Activated T-helper 1 cell treated with anti-CD3 and anti-CD28 coated beads, Interleukin-12 subunit alpha, Interleukin-12 subunit beta, Interleukin-2, Interleukin-4 antibody, amounts not matched to agents 30 ng/mL and 10 ng/mL and 1 ng/mL, durations not matched to agents 14 hours and 24 hours and 36 hours (primary cell): ENCODE measurements at regions not wholly inside any gene's neighbourhood (a gene's known extent, or its start where the extent isn't known, plus 50 kb on each side); places are given as distances from the start of the nearest gene placed in this dataset.

Experiments
- DNase-seq: peaks from one replicate; pipeline ENCODE4 v3.0.0; 2021; ENCODE audit warnings: low spot score
- H3K27ac Mint-ChIP-seq: one replicate; pipeline ENCODE4 v1.8.0; 2021; ENCODE audit warnings: mild to moderate bottlenecking, mixed read lengths
- H3K27me3 Mint-ChIP-seq: one replicate; pipeline ENCODE4 v1.8.0; 2022; ENCODE audit warnings: mild to moderate bottlenecking, moderate library complexity, mixed read lengths; ENCODE audit not compliant: insufficient read depth
- H3K36me3 Mint-ChIP-seq: one replicate; pipeline ENCODE4 v1.8.0; 2021; ENCODE audit warnings: low read depth, mixed read lengths
- H3K4me1 Mint-ChIP-seq: one replicate; pipeline ENCODE4 v1.8.0; 2021; ENCODE audit warnings: low read depth, mixed read lengths
- H3K4me3 Mint-ChIP-seq: one replicate; pipeline ENCODE4 v1.8.0; 2021; ENCODE audit warnings: mild to moderate bottlenecking, moderate library complexity, mixed read lengths
- H3K9me3 Mint-ChIP-seq: one replicate; pipeline ENCODE4 v1.8.0; 2021; ENCODE audit warnings: mixed read lengths
- intact Hi-C: fragments of 100-400 bp; cut with micrococcal nuclease; formaldehyde crosslinking; loops from one replicate; pipeline ENCODE4 v1.15.1; 2024

DNA sequence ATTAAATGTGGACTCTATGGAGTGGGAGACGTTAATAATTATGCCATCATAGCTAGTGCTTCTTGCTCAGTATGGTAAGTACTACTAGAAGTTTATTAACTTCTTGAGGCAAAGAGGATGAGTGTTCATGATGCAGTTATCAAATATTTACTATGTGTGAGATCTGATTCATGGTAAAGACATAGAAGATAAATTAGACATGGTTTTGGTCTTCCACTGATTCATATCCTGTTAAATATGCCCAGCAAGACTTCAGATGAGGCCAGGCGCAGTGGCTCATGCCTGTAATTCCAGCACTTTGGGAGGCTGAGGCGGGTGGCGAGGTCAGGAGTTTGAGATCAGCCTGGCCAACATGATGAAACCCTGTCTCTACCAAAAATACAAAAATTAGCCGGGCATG is 547.1 kb upstream of the ANKRD30A start:
- H3K27ac Mint-ChIP-seq, result no peak overlapping the region
- H3K4me3 Mint-ChIP-seq, result no peak overlapping the region
- H3K9me3 Mint-ChIP-seq, result peaks cover 24% of the 10 kb centered on the region
- no peaks in the 10 kb centered on the region for H3K27me3 Mint-ChIP-seq
- no peak for DNase-seq
- H3K4me1 Mint-ChIP-seq, result no peaks in the 10 kb centered on the region
- no peaks in the 10 kb centered on the region for H3K36me3 Mint-ChIP-seq
- intact Hi-C loops, result no loop called here

DNA sequence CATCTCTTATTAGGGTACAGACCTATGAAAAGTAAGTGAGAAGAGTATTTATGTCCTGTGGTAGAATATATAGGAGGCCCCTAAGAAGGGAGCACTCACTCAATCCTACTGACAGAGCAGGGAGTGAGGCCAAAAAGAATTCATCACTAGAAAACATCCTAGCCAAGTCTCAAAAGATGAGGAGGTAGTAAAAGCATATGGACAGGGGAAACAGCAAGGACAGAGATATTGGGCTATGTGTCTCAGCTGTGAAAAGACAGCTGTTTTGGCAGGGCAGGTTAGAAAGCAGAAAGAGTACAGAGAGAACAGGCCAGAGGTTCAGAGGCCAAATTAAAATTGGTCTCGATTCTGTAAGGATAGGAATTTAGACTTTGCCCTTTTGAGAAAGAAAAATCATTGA is 548.3 kb upstream of the ANKRD30A start:
- no peak for DNase-seq
- peaks cover 24% of the 10 kb centered on the region for H3K9me3 Mint-ChIP-seq
- H3K36me3 Mint-ChIP-seq, result no peaks in the 10 kb centered on the region
- H3K27me3 Mint-ChIP-seq, result no peaks in the 10 kb centered on the region
- H3K4me1 Mint-ChIP-seq, result no peaks in the 10 kb centered on the region
- no peak overlapping the region for H3K27ac Mint-ChIP-seq
- H3K4me3 Mint-ChIP-seq, result no peak overlapping the region
- intact Hi-C loops, result no loop called here

DNA sequence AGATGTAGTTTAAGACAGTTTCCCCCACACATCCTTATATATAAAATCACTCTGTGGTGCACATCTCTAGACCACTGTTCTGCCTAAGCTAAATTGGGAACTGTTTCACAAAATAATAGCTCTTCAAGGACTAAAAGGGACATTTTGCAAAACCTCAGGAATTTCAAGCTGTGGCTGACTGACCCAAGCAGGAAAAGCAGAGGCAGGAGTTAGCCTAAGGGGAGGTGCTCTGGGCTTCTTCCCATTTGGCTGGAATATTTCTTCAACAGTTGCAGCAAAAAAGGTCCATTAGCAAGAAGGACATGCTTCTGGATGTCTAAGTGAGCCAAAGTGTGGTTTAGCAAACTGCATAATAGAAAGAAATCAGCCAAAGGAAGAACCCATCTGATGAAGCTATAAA is 551.2 kb upstream of the ANKRD30A start:
- Mint-ChIP-seq H3K36me3 (no peaks in the 10 kb centered on the region), H3K4me3 (no peak overlapping the region), H3K27ac (no peak overlapping the region), H3K4me1 (no peaks in the 10 kb centered on the region), H3K27me3 (no peaks in the 10 kb centered on the region), H3K9me3 (peaks cover 7% of the 10 kb centered on the region)
- no peak for DNase-seq
- intact Hi-C loops, result no loop called here

DNA sequence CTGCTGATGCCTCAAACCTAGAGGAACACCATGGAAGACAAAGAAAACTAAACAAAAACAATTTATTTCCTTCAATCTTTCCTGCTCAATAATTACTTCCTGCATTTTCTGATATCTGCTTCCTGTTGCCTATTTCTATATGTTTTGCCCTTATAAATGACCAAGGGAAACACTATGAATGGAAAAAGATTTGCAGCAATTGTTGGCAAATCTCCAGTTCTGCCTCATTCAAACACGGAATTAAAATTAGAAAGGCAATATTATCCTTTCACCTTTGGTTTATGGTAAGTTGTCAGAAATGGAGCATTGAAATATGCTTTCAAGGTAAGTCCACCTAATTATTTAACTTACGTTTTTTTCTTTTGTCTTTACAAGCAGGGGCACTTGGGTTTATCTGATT is 552.2 kb upstream of the ANKRD30A start:
- Mint-ChIP-seq H3K27ac (no peak overlapping the region), H3K27me3 (no peaks in the 10 kb centered on the region), H3K4me1 (no peaks in the 10 kb centered on the region), H3K36me3 (no peaks in the 10 kb centered on the region), H3K4me3 (no peak overlapping the region), H3K9me3 (peaks cover 6% of the 10 kb centered on the region)
- intact Hi-C loops, result no loop called here
- no peak for DNase-seq

DNA sequence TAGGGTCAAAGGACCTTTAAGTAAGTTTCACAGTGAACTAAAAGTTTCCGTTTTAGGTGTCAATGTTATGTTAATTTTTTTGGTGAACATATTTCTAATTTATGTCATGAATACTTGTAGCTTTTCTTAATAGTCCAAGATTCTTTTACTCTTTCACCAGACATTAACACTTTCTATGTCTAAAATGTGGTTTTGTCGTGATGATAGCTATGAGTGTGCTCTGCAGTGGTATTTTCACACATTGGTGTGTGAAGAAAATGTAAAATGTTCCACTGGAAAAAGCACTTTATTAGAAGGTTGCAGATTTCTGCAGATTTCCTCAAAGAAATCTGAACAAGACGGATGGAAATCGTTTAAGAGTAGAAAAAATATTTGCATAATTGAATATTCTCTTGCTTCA is 561.0 kb upstream of the ANKRD30A start:
- H3K9me3 Mint-ChIP-seq, result peaks cover 11% of the 10 kb centered on the region
- no peaks in the 10 kb centered on the region for H3K27me3 Mint-ChIP-seq
- intact Hi-C loops, result no loop called here
- H3K4me1 Mint-ChIP-seq, result no peaks in the 10 kb centered on the region
- no peaks in the 10 kb centered on the region for H3K36me3 Mint-ChIP-seq
- no peak for DNase-seq
- no peak overlapping the region for H3K4me3 Mint-ChIP-seq
- H3K27ac Mint-ChIP-seq, result no peak overlapping the region

DNA sequence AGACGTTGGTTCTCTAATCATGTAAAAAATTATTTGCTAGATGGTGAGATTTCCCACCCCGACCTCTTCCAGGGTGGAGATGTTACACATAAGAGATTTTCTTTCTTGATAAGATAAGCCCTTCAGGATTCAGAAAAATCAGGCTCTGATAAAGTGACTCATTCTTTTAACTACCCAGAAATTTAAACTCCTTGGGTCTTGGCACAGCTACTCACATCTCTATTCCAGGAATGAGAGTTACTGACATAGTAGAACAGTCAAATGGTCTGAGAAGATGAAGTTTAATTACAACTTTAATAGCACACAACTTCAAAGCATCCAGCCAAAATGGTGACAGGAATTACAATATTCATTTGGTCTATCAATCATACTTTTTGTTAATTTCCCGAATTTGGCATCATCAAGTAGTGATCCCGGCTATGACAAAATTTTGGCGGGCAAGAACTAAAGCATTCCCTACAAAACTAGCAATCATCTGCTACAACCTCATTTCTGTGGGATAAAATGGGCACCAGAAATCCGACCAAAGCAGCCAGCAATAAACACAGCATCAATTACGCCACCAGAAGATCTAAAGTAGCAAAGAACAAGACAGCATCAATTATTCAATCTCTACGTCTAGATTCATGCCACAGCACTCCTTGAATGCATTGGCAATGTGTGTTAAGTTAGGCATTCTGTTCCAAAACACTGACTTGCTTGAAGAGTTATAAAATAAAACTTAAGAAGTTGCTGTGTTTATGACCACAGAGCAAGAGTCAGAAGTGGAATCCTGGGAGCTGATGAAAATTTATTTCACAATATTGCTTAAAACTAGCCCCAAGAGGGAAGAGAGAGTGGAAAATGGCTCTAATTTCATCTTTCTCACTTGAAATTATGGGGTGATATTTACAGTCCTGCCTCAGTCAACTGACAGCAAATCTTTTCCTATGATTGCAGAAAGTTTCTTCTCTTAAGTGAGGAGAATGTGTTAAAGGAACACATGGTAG is 565.7 kb upstream of the ANKRD30A start:
- no peaks in the 10 kb centered on the region for H3K27me3 Mint-ChIP-seq
- no peak overlapping the region for H3K4me3 Mint-ChIP-seq
- no peak for DNase-seq
- H3K9me3 Mint-ChIP-seq, result no peaks in the 10 kb centered on the region
- no peaks in the 10 kb centered on the region for H3K36me3 Mint-ChIP-seq
- H3K27ac Mint-ChIP-seq, result no peak overlapping the region
- intact Hi-C loops, result no loop called here
- no peaks in the 10 kb centered on the region for H3K4me1 Mint-ChIP-seq

DNA sequence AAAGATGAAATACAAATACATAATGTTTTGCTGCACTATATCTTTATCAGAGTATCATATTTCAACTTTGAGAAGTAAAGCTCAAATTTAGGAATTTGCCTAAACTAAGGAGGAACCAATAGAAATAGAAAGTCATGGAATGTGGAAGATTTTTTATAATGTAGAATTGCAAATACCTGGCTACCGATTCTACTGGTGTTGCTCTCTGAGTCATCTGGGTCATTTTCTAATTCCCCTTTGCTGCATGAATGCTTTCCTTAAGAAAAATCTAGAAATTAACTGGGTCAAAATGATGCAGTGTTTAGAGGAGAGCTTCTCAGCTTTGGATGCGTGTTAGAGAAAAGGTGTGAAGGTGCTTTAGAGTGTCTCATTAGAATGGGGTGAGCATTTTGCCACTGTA is 568.9 kb upstream of the ANKRD30A start:
- Mint-ChIP-seq H3K36me3 (no peaks in the 10 kb centered on the region), H3K27me3 (no peaks in the 10 kb centered on the region), H3K4me3 (no peak overlapping the region), H3K27ac (no peak overlapping the region), H3K4me1 (no peaks in the 10 kb centered on the region), H3K9me3 (peaks cover 6% of the 10 kb centered on the region)
- DNase-seq, result no peak
- intact Hi-C loops, result no loop called here

DNA sequence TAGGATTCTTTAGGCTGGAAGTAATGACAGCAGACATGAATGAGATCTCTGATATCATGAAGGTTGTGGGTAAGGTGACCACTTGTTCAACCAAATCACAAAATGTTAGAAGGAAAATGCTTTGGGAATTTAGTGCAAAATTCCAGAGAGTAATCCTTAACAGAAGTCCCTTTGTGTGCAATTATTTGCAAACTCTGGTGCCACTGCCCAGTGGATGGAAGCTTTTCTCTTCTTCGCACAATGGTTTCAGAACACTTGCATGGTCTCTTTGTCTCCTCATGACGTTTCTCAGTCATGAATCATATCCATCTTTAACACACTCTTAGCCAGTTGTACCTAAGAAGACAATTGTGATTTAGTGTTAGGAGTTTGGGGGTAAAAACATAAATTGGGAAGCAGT is 570.4 kb upstream of the ANKRD30A start:
- Mint-ChIP-seq H3K36me3 (no peaks in the 10 kb centered on the region), H3K27ac (no peak overlapping the region), H3K9me3 (peaks cover 6% of the 10 kb centered on the region), H3K27me3 (no peaks in the 10 kb centered on the region), H3K4me3 (no peak overlapping the region), H3K4me1 (no peaks in the 10 kb centered on the region)
- DNase-seq, result no peak
- intact Hi-C loops, result no loop called here

DNA sequence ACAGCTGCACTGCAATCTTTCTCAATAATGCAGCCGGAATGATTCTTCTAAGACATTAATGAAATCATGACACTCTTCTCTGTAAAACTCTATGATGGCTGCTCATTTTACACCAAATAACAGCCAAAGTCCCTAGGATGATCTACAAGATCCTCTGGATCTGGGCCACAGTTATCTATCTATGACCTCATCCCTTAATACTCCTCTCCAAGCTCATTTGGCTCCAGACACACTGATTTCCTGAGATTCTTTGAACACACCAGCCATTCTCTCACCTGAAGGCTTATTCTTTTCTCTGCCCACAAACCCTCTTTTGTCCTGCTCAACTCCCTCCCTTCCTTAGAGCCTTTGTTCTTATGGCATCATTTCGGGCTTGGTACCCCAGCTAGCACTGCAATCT is 577.4 kb upstream of the ANKRD30A start:
- Mint-ChIP-seq H3K27ac (no peak overlapping the region), H3K27me3 (no peaks in the 10 kb centered on the region), H3K4me3 (no peak overlapping the region), H3K9me3 (peaks cover 14% of the 10 kb centered on the region), H3K4me1 (no peaks in the 10 kb centered on the region), H3K36me3 (no peaks in the 10 kb centered on the region)
- intact Hi-C loops, result no loop called here
- no peak for DNase-seq

DNA sequence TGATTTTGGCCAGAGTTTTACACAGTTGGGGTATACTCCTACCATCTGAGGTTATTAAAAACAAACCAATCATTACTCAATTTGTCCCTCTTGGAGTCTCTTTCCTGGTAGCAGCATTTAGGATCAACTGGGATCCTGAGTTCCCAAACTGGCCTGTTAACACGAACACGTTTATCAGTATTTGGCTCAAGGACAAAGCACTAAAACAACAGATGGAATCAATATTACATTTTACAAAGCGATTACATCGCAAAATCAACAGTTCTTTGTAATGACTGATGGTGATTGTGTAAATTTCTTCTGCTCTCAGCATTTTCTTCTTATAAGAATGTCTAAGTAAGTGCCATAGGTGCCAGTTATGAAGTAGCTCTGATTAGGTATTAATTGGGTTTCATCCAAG is 582.9 kb upstream of the ANKRD30A start:
- H3K9me3 Mint-ChIP-seq, result peaks cover 12% of the 10 kb centered on the region
- no peak for DNase-seq
- no peak overlapping the region for H3K27ac Mint-ChIP-seq
- H3K36me3 Mint-ChIP-seq, result no peaks in the 10 kb centered on the region
- no peaks in the 10 kb centered on the region for H3K27me3 Mint-ChIP-seq
- H3K4me1 Mint-ChIP-seq, result no peaks in the 10 kb centered on the region
- intact Hi-C loops, result no loop called here
- H3K4me3 Mint-ChIP-seq, result no peak overlapping the region

DNA sequence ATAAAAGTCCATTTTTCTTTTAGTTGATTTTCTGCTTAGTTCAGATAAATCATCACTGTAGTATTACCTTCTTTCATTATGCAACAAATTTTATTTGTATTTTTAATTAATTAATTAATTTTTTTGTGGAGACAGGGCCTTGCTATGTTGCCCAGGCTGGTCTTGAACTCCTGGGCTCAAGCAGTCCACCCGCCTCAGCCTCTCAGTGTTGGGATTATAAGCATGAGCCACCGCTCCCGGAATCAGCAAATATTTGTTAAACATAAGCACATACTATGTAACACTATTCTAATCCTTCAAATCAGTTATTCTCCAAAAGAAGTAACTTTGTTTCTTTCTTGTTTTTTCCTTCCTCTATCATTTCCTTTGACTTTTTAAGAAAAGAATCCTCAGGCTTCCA is 584.8 kb upstream of the ANKRD30A start:
- intact Hi-C loops, result no loop called here
- Mint-ChIP-seq H3K4me3 (no peak overlapping the region), H3K27me3 (no peaks in the 10 kb centered on the region)

DNA sequence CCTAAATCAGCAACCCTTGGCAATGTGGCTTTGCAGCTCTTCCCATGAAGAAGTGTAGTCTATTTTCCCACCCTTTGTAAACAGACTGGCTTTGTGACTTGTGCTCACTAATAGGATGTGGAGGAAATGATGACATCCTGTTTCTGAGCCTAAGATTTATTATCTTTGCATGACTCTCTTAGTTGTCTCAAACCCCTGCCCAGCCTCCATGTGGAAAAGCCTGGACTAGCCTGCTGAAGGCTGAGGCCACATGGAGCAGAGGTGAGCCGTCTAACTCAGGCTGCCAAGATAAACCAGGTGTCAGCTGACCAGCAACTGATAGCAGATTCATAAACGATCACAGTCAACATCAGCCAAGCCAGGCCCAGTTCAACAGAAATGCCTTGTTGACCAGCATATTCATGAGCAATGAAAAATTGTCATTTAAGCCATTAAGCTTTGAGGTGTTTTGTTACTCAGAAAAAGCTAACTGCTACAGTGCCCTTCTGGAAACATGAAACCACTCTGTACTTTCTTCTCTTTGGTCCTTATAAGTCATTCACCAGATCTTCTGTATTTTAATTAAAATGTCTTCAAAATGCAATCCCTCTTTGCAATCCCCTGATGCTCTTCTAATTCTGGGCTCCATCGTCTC is 586.3 kb upstream of the ANKRD30A start:
- Mint-ChIP-seq H3K9me3 (peaks cover 9% of the 10 kb centered on the region), H3K36me3 (no peaks in the 10 kb centered on the region), H3K27me3 (no peaks in the 10 kb centered on the region), H3K4me3 (no peak overlapping the region), H3K4me1 (no peaks in the 10 kb centered on the region), H3K27ac (no peak overlapping the region)
- no peak for DNase-seq
- intact Hi-C loops, result no loop called here

More for the DNA sequence above, 584.8 kb upstream of the ANKRD30A start:
- Mint-ChIP-seq H3K9me3 (peaks cover 9% of the 10 kb centered on the region), H3K36me3 (no peaks in the 10 kb centered on the region), H3K27ac (no peak overlapping the region), H3K4me1 (no peaks in the 10 kb centered on the region)
- no peak for DNase-seq

DNA sequence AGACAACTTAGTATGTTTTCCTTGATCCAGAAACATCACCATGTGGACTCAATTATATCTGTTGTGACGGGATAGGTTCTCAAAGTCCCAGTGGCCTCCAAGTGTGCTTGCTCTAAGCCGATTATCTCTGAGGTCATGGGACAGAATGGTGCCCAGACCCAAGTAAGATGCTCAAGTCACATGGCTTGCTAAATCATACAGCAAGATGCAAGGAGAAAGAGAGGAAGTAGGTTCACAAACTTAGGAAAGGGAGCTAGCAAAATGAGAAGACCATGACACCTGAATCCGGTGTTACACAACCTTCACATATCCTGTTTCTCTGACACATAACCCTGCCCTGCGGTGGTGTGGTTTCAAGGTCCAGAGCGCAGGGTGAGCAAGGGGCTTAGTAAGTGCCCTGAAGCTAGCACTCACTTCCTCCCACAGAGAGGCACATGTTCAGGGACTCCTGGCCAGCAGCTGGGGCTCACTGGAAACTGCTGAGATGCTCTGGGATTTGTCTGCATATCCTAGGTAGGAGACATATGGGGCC is 590.9 kb upstream of the ANKRD30A start:
- DNase-seq, result no peak
- H3K4me3 Mint-ChIP-seq, result no peak overlapping the region
- no peak overlapping the region for H3K27ac Mint-ChIP-seq
- peaks cover 5% of the 10 kb centered on the region for H3K9me3 Mint-ChIP-seq
- H3K4me1 Mint-ChIP-seq, result no peaks in the 10 kb centered on the region
- intact Hi-C loops, result no loop called here
- H3K27me3 Mint-ChIP-seq, result no peaks in the 10 kb centered on the region
- no peaks in the 10 kb centered on the region for H3K36me3 Mint-ChIP-seq
